GM18502 (cell line): ENCODE measurements at regions not wholly inside any gene's neighbourhood (a gene's known extent, or its start where the extent isn't known, plus 50 kb on each side); places are given as distances from the start of the nearest gene placed in this dataset.

Source experiments
- ATAC-seq: cut with Tn5 transposase; IDR thresholded peaks from one replicate; pipeline ENCODE4 v1.9.1; 2021; ENCODE audit warnings: mild to moderate bottlenecking; ENCODE audit not compliant: unreplicated experiment, poor library complexity

DNA sequence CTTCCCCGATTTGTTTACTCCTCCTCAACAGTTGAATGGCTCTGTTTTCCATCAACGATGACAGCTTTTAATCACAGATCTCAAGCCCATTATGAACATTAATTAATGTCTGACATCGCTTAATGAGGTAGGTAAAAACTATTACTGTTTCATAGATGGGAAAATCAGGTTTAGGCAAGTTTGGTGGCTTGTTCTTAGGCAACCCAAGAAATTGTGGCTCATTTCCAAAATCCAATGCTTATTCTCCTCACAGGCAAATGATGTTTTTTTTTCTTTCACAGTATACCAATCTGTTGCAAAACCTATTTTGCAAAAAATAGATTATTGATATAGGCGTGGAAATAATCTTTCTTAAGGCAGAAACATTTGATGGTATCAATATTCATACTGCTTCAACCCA is 70.8 kb upstream of the CHD1 start:
- ATAC-seq, result no peak

DNA sequence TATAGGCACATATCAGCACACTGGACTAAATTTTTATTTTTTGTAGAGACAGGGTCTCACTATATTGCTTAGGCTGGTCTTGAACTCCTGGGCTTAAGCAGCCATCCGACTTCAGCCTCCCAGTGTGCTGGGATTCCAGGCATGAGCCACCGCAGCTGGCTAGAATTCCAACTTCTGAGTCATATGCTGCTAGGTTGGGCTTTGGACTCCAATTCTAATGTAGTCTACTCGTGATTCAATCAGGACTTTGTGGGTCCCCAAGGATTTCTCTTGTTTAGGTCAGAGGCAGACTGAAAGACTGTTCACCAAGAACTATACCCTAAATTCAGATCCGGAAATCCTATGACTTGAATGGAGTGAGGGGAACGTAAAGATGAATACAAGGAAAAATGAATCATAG is 68.2 kb upstream of the CHD1 start:
- no peak for ATAC-seq

DNA sequence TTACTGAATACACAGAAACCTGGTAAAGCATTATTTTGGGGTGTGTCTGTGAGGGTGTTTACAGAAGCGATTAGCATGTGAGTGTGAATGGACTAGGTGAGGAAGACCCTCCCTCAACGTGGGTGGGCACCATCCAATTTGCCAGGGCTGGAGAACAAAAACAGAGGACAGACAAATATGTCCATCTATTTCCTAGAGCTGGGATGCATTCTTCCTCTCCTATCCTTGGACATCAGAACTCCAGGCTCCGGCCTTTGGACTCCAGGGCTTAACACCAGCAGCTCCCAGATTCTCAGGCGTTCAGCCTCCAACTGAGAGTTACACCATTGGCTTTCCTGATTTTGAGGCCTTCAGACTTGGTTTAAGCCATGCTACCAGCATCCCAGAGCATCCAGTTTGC is 65.8 kb upstream of the CHD1 start:
- ATAC-seq, result no peak

DNA sequence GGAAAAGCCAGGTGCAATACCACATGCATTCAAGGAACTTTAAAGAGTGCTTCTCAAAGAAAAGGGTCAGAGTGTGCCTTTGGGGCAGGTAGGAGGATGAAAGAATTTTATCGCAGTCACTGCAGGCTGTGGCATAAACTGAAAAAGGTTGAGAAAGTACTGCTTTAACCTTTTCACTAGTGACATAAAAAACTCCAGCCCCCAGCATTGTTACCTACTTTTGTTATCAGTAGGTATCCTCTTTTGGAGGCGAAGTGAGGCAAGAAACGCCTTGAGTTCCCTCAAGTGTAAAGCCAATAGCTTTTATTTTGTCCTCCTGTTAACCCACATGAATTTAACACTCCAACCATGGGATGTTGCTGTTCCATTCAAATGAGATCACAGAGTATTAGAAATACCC is 64.7 kb upstream of the CHD1 start:
- no peak for ATAC-seq

DNA sequence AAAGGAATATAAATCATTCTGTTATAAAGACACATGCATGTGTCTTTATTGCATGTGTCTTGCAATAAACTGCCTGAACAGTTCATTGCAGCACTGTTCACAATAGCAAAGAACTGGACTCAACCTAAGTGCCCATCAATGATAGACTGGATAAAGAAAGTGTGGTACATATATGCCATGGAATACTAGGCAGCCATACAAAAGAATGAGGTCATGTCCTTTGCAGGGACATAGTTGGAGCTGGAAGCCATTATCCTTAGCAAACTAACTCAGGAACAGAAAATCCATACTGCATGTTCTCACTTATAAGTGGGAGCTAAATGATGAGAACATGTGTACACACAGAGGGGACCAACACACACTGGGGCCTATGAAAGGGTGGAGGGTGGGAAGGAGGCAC is 63.7 kb upstream of the CHD1 start:
- no peak for ATAC-seq

DNA sequence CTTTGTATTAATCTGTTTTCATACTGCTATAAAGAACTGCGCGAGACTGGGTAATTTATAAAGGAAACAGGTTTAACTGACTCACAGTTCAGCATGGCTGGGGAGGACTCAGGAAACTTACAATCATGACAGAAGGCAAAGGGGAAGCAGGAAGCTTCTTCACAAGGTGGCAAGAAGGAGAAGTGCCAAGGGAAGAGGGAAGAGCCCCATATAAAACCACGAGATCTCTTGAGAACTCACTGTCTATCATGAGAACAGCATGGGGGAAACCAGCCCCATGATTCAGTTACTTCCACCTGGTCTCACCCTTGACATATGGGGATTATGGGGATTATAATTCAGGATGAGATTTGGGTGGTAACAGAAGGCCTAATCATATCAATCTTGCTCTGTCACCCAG is 60.9 kb upstream of the CHD1 start:
- ATAC-seq, result no peak

DNA sequence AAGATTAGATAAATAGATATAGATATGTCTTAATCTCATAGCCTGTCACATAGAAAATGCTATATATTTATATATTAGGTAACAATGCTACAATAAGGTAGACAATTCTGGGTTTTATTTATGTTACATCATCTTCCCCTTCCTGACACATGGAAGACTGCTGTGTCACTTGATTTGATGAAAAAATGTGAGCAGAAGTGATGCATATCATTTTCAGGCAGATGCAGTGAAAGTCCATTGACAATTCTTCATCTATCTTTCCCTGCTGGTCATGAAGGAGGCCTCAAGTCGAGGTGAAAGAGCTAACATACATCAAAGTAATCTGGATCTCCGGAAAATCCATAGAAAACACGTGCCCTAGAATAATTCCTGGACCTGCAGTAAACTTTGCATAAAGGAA is 57.8 kb upstream of the CHD1 start:
- no peak for ATAC-seq

DNA sequence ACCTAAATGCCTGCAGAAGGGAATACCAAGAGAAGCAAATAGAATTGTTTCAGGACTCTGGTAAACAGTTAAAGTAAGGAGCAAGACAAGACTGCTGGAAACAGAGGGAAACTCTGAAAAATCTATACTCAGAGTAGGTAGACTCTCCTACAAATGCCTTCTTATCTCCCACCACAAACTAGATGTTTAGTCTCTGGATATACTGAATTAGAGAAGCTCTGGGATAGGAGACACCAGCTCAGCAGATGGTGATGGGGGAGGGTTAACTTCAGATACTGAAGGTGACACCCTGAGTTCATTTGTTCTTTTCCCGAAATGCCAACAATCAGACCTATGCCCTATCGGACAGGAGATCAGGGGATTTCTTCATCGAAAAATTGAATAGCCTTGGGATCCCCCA is 54.1 kb upstream of the CHD1 start:
- ATAC-seq, result no peak
